OCI-LY3 (cell line): ENCODE measurements at regions not wholly inside any gene's neighbourhood (a gene's known extent, or its start where the extent isn't known, plus 50 kb on each side); places are given as distances from the start of the nearest gene placed in this dataset.

Source experiments
- CTCF ChIP-seq: fragments of 200-600, 300-600 bp; sonication (generic); IDR thresholded peaks from 2 replicates; pipeline ENCODE4 v1.5.1; 2014; ENCODE audit warnings: antibody characterized with exemption, low read length, low read depth
- EZH2phosphoT487 ChIP-seq: fragments of 200-600 bp; shearing (Covaris generic); IDR thresholded peaks from 2 replicates; pipeline ENCODE4 v1.6.1; 2018; ENCODE audit warnings: antibody characterized with exemption, mixed run types, low read depth

- TF ChIP-seq CTCF (no peak), EZH2phosphoT487 (no peak)
Measured at GRCh38 chr3:18103591-18103990, 321.5 kb downstream of the SATB1 start.
